Body of pancreas (tissue), 4 donors: ENCODE measurements at regions not wholly inside any gene's neighbourhood (a gene's known extent, or its start where the extent isn't known, plus 50 kb on each side); places are given as distances from the start of the nearest gene placed in this dataset.

Experiments used
- ATAC-seq: fragments of 150-250 bp; one replicate; pipeline ENCODE4 v1.9.1; 2016
- DNase-seq, 4 donors: peaks; one replicate each; pipeline ENCODE4 v3.0.0-alpha.2; 2019
- H3K27ac ChIP-seq, 4 donors: fragments of 200-600 bp; sonication (generic); 1 replicate in 3 of 4; 2 replicates in 1 of 4; pipeline versions ENCODE4 v1.5.1 to v1.6.1; 2016 to 2019; ENCODE audit warnings: mild to moderate bottlenecking in 1 of 4, mixed read lengths in 1 of 4, moderate library complexity in 1 of 4
- H3K27me3 ChIP-seq, 2 donors: fragments of 200-600 bp; sonication (generic); one replicate each; pipeline ENCODE4 v1.6.0; 2016; ENCODE audit warnings: mild to moderate bottlenecking in 1 of 2
- H3K36me3 ChIP-seq, 2 donors: fragments of 200-600 bp; sonication (generic); replicated peaks in 1 of 2; 2 replicates each; pipeline ENCODE4 v1.5.1; 2016; ENCODE audit warnings: low read depth in 2 of 2; ENCODE audit not compliant: insufficient read depth in 1 of 2
- H3K4me1 ChIP-seq: fragments of 200-600 bp; sonication (generic); one replicate; pipeline ENCODE4 v1.6.0; 2016
- H3K4me3 ChIP-seq, 2 donors: fragments of 200-600 bp; sonication (generic); 1 replicate in 1 of 2; 2 replicates in 1 of 2; pipeline ENCODE4 v1.5.1; 2016 to 2019
- H3K9me3 ChIP-seq, 3 donors: fragments of 200-600 bp; sonication (generic); 1 replicate in 2 of 3; 2 replicates in 1 of 3; pipeline ENCODE4 v1.5.1; 2016
- POLR2A ChIP-seq, 3 donors: fragments of 450-650 bp; IDR thresholded peaks; one replicate each; pipeline ENCODE4 v1.6.1; 2016; ENCODE audit warnings: antibody characterized with exemption in 3 of 3, mild to moderate bottlenecking in 2 of 3
- WGBS, 2 donors: methylation state at CpG; one replicate each; pipeline ENCODE4 v1.1.5; 2017; 5-methylcytosine and 5-hydroxymethylcytosine counted together
- intact Hi-C: fragments of 100-400 bp; cut with DNase I; formaldehyde crosslinking; loops from one replicate; pipeline ENCODE4 v1.15.1; 2023
- TF ChIP-seq, protein P1 (sequence below), 7 experiments: fragments of 450-650 bp in 4 of 7; fragments of 200-600 bp in 3 of 7; sonication (generic) in 3 of 7; IDR thresholded peaks; one replicate each; pipeline ENCODE4 v1.5.1; 2016 to 2019; ENCODE audit warnings: antibody characterized with exemption in 7 of 7

DNA sequence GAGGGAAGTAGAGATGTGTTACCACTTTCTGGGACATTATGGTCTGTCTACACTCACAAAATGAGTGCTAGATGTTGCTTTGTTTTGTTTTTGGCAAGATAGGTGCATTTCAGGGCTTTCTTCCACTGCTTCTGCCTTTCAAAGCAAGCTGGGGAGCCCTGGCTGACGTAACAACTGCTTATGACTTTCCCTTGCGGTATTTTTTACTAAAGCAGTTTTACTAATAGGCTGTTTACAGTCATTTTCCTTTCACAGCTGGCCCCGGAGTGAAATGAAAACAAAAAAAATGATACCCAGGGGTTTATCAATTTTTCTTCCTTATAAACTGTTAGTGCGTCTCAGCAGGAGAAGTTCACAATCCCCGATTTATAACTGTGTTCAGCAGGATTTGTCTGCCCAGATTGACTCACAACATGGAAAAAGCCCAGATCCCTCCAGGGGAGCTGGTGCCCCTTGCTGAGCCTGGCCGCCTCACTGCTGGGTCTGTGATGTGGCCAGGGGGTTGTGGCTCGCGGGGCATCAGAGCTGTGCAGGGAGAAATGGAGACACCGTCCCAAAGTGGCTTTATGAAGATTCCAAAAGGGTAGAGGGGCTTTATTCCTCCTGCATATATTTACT lies 184.4 kb upstream of the HS3ST3A1 start:
- TF ChIP-seq, protein P1, sequence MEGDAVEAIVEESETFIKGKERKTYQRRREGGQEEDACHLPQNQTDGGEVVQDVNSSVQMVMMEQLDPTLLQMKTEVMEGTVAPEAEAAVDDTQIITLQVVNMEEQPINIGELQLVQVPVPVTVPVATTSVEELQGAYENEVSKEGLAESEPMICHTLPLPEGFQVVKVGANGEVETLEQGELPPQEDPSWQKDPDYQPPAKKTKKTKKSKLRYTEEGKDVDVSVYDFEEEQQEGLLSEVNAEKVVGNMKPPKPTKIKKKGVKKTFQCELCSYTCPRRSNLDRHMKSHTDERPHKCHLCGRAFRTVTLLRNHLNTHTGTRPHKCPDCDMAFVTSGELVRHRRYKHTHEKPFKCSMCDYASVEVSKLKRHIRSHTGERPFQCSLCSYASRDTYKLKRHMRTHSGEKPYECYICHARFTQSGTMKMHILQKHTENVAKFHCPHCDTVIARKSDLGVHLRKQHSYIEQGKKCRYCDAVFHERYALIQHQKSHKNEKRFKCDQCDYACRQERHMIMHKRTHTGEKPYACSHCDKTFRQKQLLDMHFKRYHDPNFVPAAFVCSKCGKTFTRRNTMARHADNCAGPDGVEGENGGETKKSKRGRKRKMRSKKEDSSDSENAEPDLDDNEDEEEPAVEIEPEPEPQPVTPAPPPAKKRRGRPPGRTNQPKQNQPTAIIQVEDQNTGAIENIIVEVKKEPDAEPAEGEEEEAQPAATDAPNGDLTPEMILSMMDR (IDR thresholded peaks at IDR 0.05): no peak
- Histone ChIP-seq H3K36me3 (no peaks in the 10 kb centered on the region), H3K27me3 (no peaks in the 10 kb centered on the region), H3K9me3 (no peaks in the 10 kb centered on the region), H3K27ac (no peak overlapping the region), H3K4me1 (no peaks in the 10 kb centered on the region), H3K4me3 (no peak overlapping the region)
- DNase-seq (no peak), ATAC-seq (no peak)
- 78 to 85% methylated on average over 9 of the region's 9 CpGs for WGBS, 2 donors
- intact Hi-C loops: no loop called here

- H3K27me3 ChIP-seq: no peaks in the 10 kb centered on the region
- WGBS, 2 donors: 63 to 74% methylated on average over 4 of the region's 4 CpGs
- no peak for ATAC-seq
- TF ChIP-seq, protein P1 (IDR thresholded peaks at IDR 0.05): no peak
- TF ChIP-seq POLR2A (IDR thresholded peaks at IDR 0.05): no peak
- no peaks in the 10 kb centered on the region for H3K36me3 ChIP-seq
- DNase-seq: no peak
- H3K4me3 ChIP-seq: no peak overlapping the region
- H3K27ac ChIP-seq: no peak overlapping the region
- intact Hi-C loops: no loop called here
- H3K9me3 ChIP-seq: no peaks in the 10 kb centered on the region
- H3K4me1 ChIP-seq: no peaks in the 10 kb centered on the region
Observed at GRCh38 chr17:13787636-13788035, 185.9 kb upstream of the HS3ST3A1 start.

GRCh38 chr17:13788385-13788784 lies 186.7 kb upstream of the HS3ST3A1 start:
- H3K9me3 ChIP-seq: no peaks in the 10 kb centered on the region
- no peaks in the 10 kb centered on the region for H3K4me1 ChIP-seq
- no peaks in the 10 kb centered on the region for H3K36me3 ChIP-seq
- TF ChIP-seq, protein P1 (IDR thresholded peaks at IDR 0.05): no peak
- no peak for TF ChIP-seq POLR2A (IDR thresholded peaks at IDR 0.05)
- intact Hi-C loops: no loop called here
- DNase-seq (no peak), ATAC-seq (no peak)
- H3K27ac ChIP-seq: no peak overlapping the region
- no peak overlapping the region for H3K4me3 ChIP-seq
- 43 to 90% methylated on average over 2 of the region's 2 CpGs for whole genome bisulfite sequencing, 2 donors
- no peaks in the 10 kb centered on the region for H3K27me3 ChIP-seq

GRCh38 chr17:13792314-13792713 lies 190.6 kb upstream of the HS3ST3A1 start:
- DNase-seq (no peak), ATAC-seq (no peak)
- no peaks in the 10 kb centered on the region for H3K4me1 ChIP-seq
- no peak overlapping the region for H3K27ac ChIP-seq
- intact Hi-C loops: no loop called here
- no peaks in the 10 kb centered on the region for H3K9me3 ChIP-seq
- no peaks in the 10 kb centered on the region for H3K27me3 ChIP-seq
- H3K36me3 ChIP-seq: no peaks in the 10 kb centered on the region
- TF ChIP-seq, protein P1 (IDR thresholded peaks at IDR 0.05): no peak
- no peak for TF ChIP-seq POLR2A (IDR thresholded peaks at IDR 0.05)
- no peak overlapping the region for H3K4me3 ChIP-seq
- WGBS, 2 donors: 44 to 91% methylated on average over 2 of the region's 2 CpGs

GRCh38 chr17:13793951-13794350 lies 192.2 kb upstream of the HS3ST3A1 start:
- no peak for TF ChIP-seq POLR2A (IDR thresholded peaks at IDR 0.05)
- TF ChIP-seq, protein P1 (IDR thresholded peaks at IDR 0.05): no peak
- intact Hi-C loops: no loop called here

More at GRCh38 chr17:13793951-13794350, 192.2 kb upstream of the HS3ST3A1 start:
- Histone ChIP-seq H3K36me3 (no peaks in the 10 kb centered on the region), H3K4me1 (no peaks in the 10 kb centered on the region), H3K27ac (no peak overlapping the region), H3K4me3 (no peak overlapping the region), H3K27me3 (no peaks in the 10 kb centered on the region), H3K9me3 (no peaks in the 10 kb centered on the region)
- DNase-seq: no peak
- 65 to 71% methylated on average over 1 of the region's 1 CpG for WGBS, 2 donors
- ATAC-seq: no peak
